ENCODE measurements at regions not wholly inside any gene's neighbourhood (a gene's known extent, or its start where the extent isn't known, plus 50 kb on each side); places are given as distances from the start of the nearest gene placed in this dataset.

DNA sequence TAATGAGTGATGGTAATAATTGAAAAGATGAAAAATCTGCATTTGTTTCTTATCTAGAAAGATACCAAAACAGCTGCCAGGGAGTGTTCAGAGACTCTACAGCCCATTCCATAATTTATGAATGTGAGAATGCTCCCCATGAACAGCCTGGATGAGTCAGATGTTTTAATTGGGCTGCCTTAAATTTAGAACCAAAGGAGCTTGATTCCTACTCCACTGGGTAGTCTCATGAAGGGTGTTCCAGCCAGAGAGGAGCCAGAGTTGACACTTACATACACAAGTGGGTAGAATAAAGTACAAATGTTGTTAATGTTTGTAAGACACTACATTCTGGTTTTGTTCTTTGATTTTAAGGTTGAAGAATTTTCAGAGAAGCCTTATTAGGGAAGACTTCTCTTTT lies 123.2 kb upstream of the PRNP start:
- Histone ChIP-seq H3K4me1 (no peaks in the 10 kb centered on the region), H3K27me3 (no peaks in the 10 kb centered on the region), H3K9me3 (no peaks in the 10 kb centered on the region), H3K36me3 (no peaks in the 10 kb centered on the region), H3K27ac (no peak overlapping the region), H3K4me3 (no peak overlapping the region)
- intact Hi-C loops (cut with DNase I; ENCODE audit: low total_unique reads): no loop called here
- DNase-seq: no peak
- no peak for TF ChIP-seq POLR2A (IDR thresholded peaks at IDR 0.05)
- TF ChIP-seq, protein P1, sequence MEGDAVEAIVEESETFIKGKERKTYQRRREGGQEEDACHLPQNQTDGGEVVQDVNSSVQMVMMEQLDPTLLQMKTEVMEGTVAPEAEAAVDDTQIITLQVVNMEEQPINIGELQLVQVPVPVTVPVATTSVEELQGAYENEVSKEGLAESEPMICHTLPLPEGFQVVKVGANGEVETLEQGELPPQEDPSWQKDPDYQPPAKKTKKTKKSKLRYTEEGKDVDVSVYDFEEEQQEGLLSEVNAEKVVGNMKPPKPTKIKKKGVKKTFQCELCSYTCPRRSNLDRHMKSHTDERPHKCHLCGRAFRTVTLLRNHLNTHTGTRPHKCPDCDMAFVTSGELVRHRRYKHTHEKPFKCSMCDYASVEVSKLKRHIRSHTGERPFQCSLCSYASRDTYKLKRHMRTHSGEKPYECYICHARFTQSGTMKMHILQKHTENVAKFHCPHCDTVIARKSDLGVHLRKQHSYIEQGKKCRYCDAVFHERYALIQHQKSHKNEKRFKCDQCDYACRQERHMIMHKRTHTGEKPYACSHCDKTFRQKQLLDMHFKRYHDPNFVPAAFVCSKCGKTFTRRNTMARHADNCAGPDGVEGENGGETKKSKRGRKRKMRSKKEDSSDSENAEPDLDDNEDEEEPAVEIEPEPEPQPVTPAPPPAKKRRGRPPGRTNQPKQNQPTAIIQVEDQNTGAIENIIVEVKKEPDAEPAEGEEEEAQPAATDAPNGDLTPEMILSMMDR (IDR thresholded peaks at IDR 0.05): no peak

- Histone ChIP-seq H3K27ac (no peak overlapping the region), H3K27me3 (no peaks in the 10 kb centered on the region), H3K36me3 (no peaks in the 10 kb centered on the region), H3K4me3 (no peak overlapping the region), H3K4me1 (no peaks in the 10 kb centered on the region), H3K9me3 (no peaks in the 10 kb centered on the region)
- DNase-seq: no peak
- TF ChIP-seq, protein P1 (IDR thresholded peaks at IDR 0.05): no peak
- intact Hi-C loops (cut with DNase I; ENCODE audit: low total_unique reads): no loop called here
Observed at GRCh38 chr20:4560667-4561066, 125.6 kb upstream of the PRNP start.

GRCh38 chr20:4559906-4560305 lies 126.3 kb upstream of the PRNP start:
- H3K36me3 ChIP-seq: no peaks in the 10 kb centered on the region
- no peak overlapping the region for H3K4me3 ChIP-seq
- H3K9me3 ChIP-seq: no peaks in the 10 kb centered on the region
- TF ChIP-seq POLR2A (IDR thresholded peaks at IDR 0.05): no peak
- TF ChIP-seq, protein P1 (IDR thresholded peaks at IDR 0.05): no peak
- no peak for DNase-seq
- H3K27me3 ChIP-seq: no peaks in the 10 kb centered on the region
- no peak overlapping the region for H3K27ac ChIP-seq
- no peaks in the 10 kb centered on the region for H3K4me1 ChIP-seq
- intact Hi-C loops (cut with DNase I; ENCODE audit: low total_unique reads): no loop called here

- Histone ChIP-seq H3K27ac (no peak overlapping the region), H3K36me3 (no peaks in the 10 kb centered on the region), H3K4me3 (no peak overlapping the region), H3K27me3 (no peaks in the 10 kb centered on the region), H3K4me1 (no peaks in the 10 kb centered on the region), H3K9me3 (no peaks in the 10 kb centered on the region)
- intact Hi-C loops (cut with DNase I; ENCODE audit: low total_unique reads): no loop called here
- no peak for TF ChIP-seq POLR2A (IDR thresholded peaks at IDR 0.05)
- TF ChIP-seq, protein P1 (IDR thresholded peaks at IDR 0.05): no peak
- no peak for DNase-seq
Observed at GRCh38 chr20:4559106-4559505, 127.2 kb upstream of the PRNP start.

- no peak for DNase-seq
- H3K36me3 ChIP-seq: no peaks in the 10 kb centered on the region
- H3K4me1 ChIP-seq: no peaks in the 10 kb centered on the region
- no peaks in the 10 kb centered on the region for H3K27me3 ChIP-seq
- H3K4me3 ChIP-seq: no peak overlapping the region
- H3K9me3 ChIP-seq: no peaks in the 10 kb centered on the region
- intact Hi-C loops (cut with DNase I; ENCODE audit: low total_unique reads): no loop called here
- no peak overlapping the region for H3K27ac ChIP-seq
- TF ChIP-seq, protein P1 (IDR thresholded peaks at IDR 0.05): no peak
- no peak for TF ChIP-seq POLR2A (IDR thresholded peaks at IDR 0.05)
Observed at GRCh38 chr20:4556781-4557180, 129.5 kb upstream of the PRNP start.

All from uterus (tissue), 3 donors.